A673 (cell line): ENCODE measurements at regions not wholly inside any gene's neighbourhood (a gene's known extent, or its start where the extent isn't known, plus 50 kb on each side); places are given as distances from the start of the nearest gene placed in this dataset.

Source experiments
- EZH2 ChIP-seq: fragments of 200-600 bp; sonication (generic); IDR thresholded peaks from 2 replicates; pipeline ENCODE4 v1.6.1; 2017; ENCODE audit warnings: borderline replicate concordance, low read depth, mild to moderate bottlenecking, mixed read lengths, antibody characterized with exemption, low read length; ENCODE audit not compliant: poor library complexity, severe bottlenecking
- TF ChIP-seq, protein P1 (sequence below): fragments of 300-800, 200-600 bp; sonication (generic); conservative IDR thresholded peaks from 2 replicates; pipeline ENCODE4 v1.5.1; 2017; ENCODE audit warnings: low read depth, mild to moderate bottlenecking, antibody characterized with exemption, low read length, moderate library complexity, mixed read lengths

DNA sequence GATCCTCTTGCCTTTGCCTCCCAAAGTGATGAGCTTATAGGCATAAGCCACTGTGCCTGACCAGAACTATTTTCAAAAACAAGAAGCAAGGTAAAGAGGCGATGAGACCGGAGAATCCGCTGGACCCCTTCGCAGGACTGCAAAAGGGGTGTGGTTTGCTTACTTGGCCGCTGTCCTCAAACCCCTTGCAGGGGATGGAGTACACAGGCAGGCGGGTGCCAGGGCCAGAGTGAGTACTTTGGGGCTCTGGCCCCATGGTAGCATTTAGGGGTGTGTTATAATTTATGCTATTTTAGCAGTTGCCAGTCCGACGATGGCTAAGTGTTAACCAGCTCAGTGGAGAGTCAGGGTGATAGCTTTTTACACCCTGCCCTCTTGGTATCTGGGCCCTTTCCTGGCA, 1454.9 kb downstream of the HACE1 start:
- TF ChIP-seq, protein P1, sequence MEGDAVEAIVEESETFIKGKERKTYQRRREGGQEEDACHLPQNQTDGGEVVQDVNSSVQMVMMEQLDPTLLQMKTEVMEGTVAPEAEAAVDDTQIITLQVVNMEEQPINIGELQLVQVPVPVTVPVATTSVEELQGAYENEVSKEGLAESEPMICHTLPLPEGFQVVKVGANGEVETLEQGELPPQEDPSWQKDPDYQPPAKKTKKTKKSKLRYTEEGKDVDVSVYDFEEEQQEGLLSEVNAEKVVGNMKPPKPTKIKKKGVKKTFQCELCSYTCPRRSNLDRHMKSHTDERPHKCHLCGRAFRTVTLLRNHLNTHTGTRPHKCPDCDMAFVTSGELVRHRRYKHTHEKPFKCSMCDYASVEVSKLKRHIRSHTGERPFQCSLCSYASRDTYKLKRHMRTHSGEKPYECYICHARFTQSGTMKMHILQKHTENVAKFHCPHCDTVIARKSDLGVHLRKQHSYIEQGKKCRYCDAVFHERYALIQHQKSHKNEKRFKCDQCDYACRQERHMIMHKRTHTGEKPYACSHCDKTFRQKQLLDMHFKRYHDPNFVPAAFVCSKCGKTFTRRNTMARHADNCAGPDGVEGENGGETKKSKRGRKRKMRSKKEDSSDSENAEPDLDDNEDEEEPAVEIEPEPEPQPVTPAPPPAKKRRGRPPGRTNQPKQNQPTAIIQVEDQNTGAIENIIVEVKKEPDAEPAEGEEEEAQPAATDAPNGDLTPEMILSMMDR = no peak
- TF ChIP-seq EZH2 = no peak
